Left lung (tissue), 4 donors: ENCODE measurements at regions not wholly inside any gene's neighbourhood (a gene's known extent, or its start where the extent isn't known, plus 50 kb on each side); places are given as distances from the start of the nearest gene placed in this dataset.
A peak's percentile ranks its signal among the peaks of the same experiment; 100 is the strongest.

Experiments used
- ATAC-seq: fragments of 200-7000 bp; cut with Tn5 transposase; one replicate; pipeline ENCODE4 v1.9.1; 2020; ENCODE audit warnings: moderate library complexity
- DNase-seq, 4 donors: peaks; one replicate each; pipeline ENCODE4 v3.0.0-alpha.2; 2013 to 2020
- H3K27ac ChIP-seq, 2 donors: fragments of 200-600 bp; sonication (generic) in 1 of 2; one replicate each; pipeline versions ENCODE4 v1.5.0 to v1.8.0; 2020 to 2021
- H3K27me3 ChIP-seq, 2 donors: fragments of 200-600 bp; sonication (generic) in 1 of 2; one replicate each; pipeline versions ENCODE4 v1.5.0 to v1.8.0; 2020 to 2021
- H3K36me3 ChIP-seq, 2 donors: fragments of 200-600 bp; sonication (generic) in 1 of 2; one replicate each; pipeline versions ENCODE4 v1.5.0 to v1.8.0; 2020 to 2021
- H3K4me1 ChIP-seq, 2 donors: fragments of 200-600 bp; one replicate each; pipeline ENCODE4 v1.8.0; 2021
- H3K4me3 ChIP-seq, 2 donors: fragments of 200-600 bp; sonication (generic) in 1 of 2; one replicate each; pipeline versions ENCODE4 v1.5.0 to v1.8.0; 2020 to 2021; ENCODE audit warnings: mild to moderate bottlenecking in 1 of 2
- H3K9me3 ChIP-seq, 2 donors: fragments of 200-600 bp; sonication (generic) in 1 of 2; one replicate each; pipeline versions ENCODE4 v1.5.0 to v1.8.0; 2020 to 2021
- CTCF ChIP-seq, 2 donors: fragments of 200-600 bp; sonication (generic) in 1 of 2; IDR thresholded peaks; one replicate each; pipeline versions ENCODE4 v1.5.0 to v1.8.0; 2021; ENCODE audit warnings: antibody characterized with exemption in 2 of 2
- intact Hi-C, 2 donors: fragments of 100-400 bp; cut with DNase I; formaldehyde crosslinking; loops; one replicate each; pipeline versions ENCODE4 v1.11.2 to v1.14.2; 2022
- donor health status: DM: no; HTN: yes; CAD: no.
- donor health status: DM: no; HTN: no; CAD: no.

DNA sequence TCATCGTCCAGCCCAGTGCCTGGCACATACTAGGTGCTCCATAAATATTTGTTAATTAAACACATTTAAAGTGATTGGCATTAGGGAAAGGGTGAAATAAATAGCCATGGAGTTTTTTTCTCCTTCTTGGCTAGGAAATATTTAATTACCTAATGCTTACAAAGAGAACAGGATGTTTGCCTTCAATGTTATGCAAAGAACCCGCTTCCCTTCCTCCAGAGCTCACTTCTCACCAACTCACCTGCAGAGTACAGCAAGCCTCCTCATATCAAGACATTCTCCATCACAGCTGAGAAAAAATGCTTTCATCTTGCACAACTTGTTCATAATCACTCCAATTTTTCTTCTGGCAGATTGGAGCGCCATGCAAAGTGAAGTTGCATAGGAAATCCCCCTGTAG is 161.7 kb upstream of the STK32A start:
- peak; percentile 38 for ATAC-seq
- Histone ChIP-seq H3K36me3 (no peaks in the 10 kb centered on the region), H3K4me3 (no peak overlapping the region), H3K9me3 (no peaks in the 10 kb centered on the region), H3K4me1 (no peaks in the 10 kb centered on the region), H3K27me3 (no peaks in the 10 kb centered on the region), H3K27ac (no peak overlapping the region)
- DNase-seq = peak in 1 of 4 donors; percentile 5
- intact Hi-C loops = no loop called here
- TF ChIP-seq CTCF (IDR thresholded peaks at IDR 0.05) = no peak

DNA sequence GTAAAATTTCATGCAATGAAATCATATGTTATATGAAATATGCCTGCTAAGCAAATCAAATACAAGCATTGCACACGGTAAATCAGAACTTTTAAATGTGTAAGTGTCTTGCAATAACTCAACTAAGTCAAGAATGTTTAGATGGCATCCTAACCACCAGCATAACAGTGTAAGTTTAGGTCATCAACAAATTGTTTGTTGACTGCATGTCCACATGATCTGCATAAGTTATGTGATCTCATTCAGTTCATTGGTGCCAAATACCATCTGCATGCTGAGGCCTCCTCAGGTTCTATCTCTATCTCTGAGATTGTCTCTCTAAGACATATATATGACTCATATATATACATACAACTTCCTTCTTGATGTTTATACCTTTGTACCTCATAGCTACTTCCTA is 159.6 kb upstream of the STK32A start:
- H3K9me3 ChIP-seq = no peaks in the 10 kb centered on the region
- H3K4me3 ChIP-seq = no peak overlapping the region
- H3K27me3 ChIP-seq = no peaks in the 10 kb centered on the region
- H3K4me1 ChIP-seq = no peaks in the 10 kb centered on the region
- intact Hi-C loops = no loop called here
- no peaks in the 10 kb centered on the region for H3K36me3 ChIP-seq
- ATAC-seq = no peak
- no peak overlapping the region for H3K27ac ChIP-seq
- DNase-seq = no peak
- TF ChIP-seq CTCF (IDR thresholded peaks at IDR 0.05) = no peak

DNA sequence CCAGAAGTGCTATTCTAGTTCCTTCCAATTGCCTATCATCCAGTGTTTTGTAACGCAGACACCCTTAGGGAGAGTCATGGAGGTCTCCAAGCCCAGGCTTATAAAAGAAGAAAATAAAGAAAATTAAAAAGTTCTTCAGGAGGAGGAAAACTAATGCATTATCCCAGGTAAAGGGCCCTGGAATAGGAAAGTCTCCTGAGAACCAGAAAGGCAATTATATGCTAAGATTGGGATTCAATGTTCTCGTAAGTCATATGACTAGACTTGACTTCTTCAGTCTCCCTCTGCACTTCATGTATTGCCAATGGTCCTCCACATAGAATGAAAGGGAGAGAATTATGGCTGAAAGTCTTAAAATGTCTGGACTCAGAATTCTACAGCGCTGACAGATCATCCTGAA is 154.4 kb upstream of the STK32A start:
- intact Hi-C loops = no loop called here
- no peak for ATAC-seq
- Histone ChIP-seq H3K9me3 (no peaks in the 10 kb centered on the region), H3K4me1 (no peaks in the 10 kb centered on the region), H3K36me3 (no peaks in the 10 kb centered on the region), H3K27me3 (no peaks in the 10 kb centered on the region), H3K27ac (no peak overlapping the region), H3K4me3 (no peak overlapping the region)
- DNase-seq = no peak
- TF ChIP-seq CTCF (IDR thresholded peaks at IDR 0.05) = no peak

- H3K4me3 ChIP-seq = no peak overlapping the region
- no peaks in the 10 kb centered on the region for H3K36me3 ChIP-seq
- DNase-seq = no peak
- no peak for ATAC-seq
- H3K27ac ChIP-seq = no peak overlapping the region
- intact Hi-C loops = no loop called here
- no peaks in the 10 kb centered on the region for H3K4me1 ChIP-seq
- no peaks in the 10 kb centered on the region for H3K9me3 ChIP-seq
- no peak for TF ChIP-seq CTCF (IDR thresholded peaks at IDR 0.05)
- H3K27me3 ChIP-seq = no peaks in the 10 kb centered on the region
Measured at GRCh38 chr5:147081311-147081764, 153.5 kb upstream of the STK32A start.

- H3K4me3 ChIP-seq = no peak overlapping the region
- H3K4me1 ChIP-seq = no peaks in the 10 kb centered on the region
- no peaks in the 10 kb centered on the region for H3K27me3 ChIP-seq
- no peaks in the 10 kb centered on the region for H3K36me3 ChIP-seq
- intact Hi-C loops = no loop called here
- H3K27ac ChIP-seq = no peak overlapping the region
- DNase-seq = no peak
- TF ChIP-seq CTCF (IDR thresholded peaks at IDR 0.05) = no peak
- no peaks in the 10 kb centered on the region for H3K9me3 ChIP-seq
- no peak for ATAC-seq
Measured at GRCh38 chr5:147084702-147085101, 150.1 kb upstream of the STK32A start.
